ENCODE measurements at regions not wholly inside any gene's neighbourhood (a gene's known extent, or its start where the extent isn't known, plus 50 kb on each side); places are given as distances from the start of the nearest gene placed in this dataset.

DNA sequence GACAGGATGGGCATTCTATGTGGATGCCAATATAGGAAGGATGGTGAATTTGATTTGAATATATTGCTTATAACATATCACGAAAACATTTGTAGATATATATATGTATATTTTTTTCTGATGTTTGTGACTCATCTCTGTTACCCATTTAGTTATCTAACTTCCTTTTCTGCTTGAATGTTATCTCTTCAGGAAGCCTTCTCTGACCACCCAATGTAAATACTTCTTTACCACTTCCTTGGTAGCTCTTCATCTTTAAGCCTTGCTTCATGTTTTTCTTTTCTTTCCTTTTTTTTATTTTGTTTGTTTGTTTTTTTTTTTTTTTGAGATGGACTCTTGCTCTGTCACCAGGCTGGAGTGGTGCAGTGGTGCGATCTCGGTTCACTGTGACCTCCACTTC lies 260.5 kb upstream of the EPHA7 start:
- TF ChIP-seq, protein P1, sequence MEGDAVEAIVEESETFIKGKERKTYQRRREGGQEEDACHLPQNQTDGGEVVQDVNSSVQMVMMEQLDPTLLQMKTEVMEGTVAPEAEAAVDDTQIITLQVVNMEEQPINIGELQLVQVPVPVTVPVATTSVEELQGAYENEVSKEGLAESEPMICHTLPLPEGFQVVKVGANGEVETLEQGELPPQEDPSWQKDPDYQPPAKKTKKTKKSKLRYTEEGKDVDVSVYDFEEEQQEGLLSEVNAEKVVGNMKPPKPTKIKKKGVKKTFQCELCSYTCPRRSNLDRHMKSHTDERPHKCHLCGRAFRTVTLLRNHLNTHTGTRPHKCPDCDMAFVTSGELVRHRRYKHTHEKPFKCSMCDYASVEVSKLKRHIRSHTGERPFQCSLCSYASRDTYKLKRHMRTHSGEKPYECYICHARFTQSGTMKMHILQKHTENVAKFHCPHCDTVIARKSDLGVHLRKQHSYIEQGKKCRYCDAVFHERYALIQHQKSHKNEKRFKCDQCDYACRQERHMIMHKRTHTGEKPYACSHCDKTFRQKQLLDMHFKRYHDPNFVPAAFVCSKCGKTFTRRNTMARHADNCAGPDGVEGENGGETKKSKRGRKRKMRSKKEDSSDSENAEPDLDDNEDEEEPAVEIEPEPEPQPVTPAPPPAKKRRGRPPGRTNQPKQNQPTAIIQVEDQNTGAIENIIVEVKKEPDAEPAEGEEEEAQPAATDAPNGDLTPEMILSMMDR (conservative IDR thresholded peaks at IDR 0.05), result no peak
- no peak for TF ChIP-seq EZH2 (IDR thresholded peaks at IDR 0.05; ENCODE audit: low read depth)
